ENCODE measurements at regions not wholly inside any gene's neighbourhood (a gene's known extent, or its start where the extent isn't known, plus 50 kb on each side); places are given as distances from the start of the nearest gene placed in this dataset.

DNA sequence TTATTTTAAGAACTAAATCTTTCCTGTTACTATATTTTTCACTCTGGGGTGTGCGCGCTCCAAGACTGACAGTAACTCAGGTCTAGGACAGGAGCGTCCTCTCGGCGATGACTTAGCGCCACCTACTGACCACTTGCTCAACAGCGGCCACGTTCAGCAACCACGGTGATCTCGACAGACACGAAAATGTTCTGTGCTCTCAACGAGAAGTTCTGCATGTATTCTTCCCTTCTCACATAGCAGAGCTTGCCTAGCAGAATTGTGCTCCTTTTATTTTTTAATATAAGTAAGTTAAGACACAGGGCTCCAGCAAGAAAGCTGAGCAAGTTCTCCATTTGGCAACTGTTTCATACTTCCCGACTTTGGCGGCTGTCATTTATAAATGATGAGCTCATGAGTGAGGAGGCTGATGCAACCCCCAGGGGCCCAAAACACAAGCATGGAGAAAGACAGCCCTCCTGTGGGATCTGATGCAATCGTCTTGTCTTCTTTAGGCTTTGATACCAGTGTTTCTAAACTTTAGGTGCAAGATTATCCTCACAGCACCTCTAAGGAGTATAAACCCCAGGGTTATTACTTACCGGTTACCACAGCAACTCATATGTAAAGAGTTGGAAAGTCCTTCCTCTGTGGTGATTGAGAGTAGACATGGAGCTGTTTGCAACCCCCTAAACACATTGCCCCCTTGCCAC lies 92.6 kb downstream of the HHIPL2 start:
- no peak for TF ChIP-seq EZH2 (IDR thresholded peaks at IDR 0.05; ENCODE audit: low read depth)
- TF ChIP-seq, protein P1, sequence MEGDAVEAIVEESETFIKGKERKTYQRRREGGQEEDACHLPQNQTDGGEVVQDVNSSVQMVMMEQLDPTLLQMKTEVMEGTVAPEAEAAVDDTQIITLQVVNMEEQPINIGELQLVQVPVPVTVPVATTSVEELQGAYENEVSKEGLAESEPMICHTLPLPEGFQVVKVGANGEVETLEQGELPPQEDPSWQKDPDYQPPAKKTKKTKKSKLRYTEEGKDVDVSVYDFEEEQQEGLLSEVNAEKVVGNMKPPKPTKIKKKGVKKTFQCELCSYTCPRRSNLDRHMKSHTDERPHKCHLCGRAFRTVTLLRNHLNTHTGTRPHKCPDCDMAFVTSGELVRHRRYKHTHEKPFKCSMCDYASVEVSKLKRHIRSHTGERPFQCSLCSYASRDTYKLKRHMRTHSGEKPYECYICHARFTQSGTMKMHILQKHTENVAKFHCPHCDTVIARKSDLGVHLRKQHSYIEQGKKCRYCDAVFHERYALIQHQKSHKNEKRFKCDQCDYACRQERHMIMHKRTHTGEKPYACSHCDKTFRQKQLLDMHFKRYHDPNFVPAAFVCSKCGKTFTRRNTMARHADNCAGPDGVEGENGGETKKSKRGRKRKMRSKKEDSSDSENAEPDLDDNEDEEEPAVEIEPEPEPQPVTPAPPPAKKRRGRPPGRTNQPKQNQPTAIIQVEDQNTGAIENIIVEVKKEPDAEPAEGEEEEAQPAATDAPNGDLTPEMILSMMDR (conservative IDR thresholded peaks at IDR 0.05), result peak; percentile 97

All from PC-9 (cell line).